ENCODE measurements at regions not wholly inside any gene's neighbourhood (a gene's known extent, or its start where the extent isn't known, plus 50 kb on each side); places are given as distances from the start of the nearest gene placed in this dataset.

- TF ChIP-seq SIN3A (IDR thresholded peaks at IDR 0.05; ENCODE audit: borderline replicate concordance, insufficient read depth, low read length) = no peak
- TF ChIP-seq, protein P1, sequence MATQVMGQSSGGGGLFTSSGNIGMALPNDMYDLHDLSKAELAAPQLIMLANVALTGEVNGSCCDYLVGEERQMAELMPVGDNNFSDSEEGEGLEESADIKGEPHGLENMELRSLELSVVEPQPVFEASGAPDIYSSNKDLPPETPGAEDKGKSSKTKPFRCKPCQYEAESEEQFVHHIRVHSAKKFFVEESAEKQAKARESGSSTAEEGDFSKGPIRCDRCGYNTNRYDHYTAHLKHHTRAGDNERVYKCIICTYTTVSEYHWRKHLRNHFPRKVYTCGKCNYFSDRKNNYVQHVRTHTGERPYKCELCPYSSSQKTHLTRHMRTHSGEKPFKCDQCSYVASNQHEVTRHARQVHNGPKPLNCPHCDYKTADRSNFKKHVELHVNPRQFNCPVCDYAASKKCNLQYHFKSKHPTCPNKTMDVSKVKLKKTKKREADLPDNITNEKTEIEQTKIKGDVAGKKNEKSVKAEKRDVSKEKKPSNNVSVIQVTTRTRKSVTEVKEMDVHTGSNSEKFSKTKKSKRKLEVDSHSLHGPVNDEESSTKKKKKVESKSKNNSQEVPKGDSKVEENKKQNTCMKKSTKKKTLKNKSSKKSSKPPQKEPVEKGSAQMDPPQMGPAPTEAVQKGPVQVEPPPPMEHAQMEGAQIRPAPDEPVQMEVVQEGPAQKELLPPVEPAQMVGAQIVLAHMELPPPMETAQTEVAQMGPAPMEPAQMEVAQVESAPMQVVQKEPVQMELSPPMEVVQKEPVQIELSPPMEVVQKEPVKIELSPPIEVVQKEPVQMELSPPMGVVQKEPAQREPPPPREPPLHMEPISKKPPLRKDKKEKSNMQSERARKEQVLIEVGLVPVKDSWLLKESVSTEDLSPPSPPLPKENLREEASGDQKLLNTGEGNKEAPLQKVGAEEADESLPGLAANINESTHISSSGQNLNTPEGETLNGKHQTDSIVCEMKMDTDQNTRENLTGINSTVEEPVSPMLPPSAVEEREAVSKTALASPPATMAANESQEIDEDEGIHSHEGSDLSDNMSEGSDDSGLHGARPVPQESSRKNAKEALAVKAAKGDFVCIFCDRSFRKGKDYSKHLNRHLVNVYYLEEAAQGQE (IDR thresholded peaks at IDR 0.05; ENCODE audit: insufficient read depth in 1 of 2, low read depth in 2 of 2, low read length in 2 of 2) = no peak
- TF ChIP-seq POLR2AphosphoS5 (IDR thresholded peaks at IDR 0.05; ENCODE audit: low read depth, low read length) = no peak
- no peak for TF ChIP-seq FOXP2 (optimal IDR thresholded peaks at IDR 0.05; ENCODE audit: borderline replicate concordance, extremely low read depth, extremely low read length, insufficient read depth)
- no peak for TF ChIP-seq TAF1 (IDR thresholded peaks at IDR 0.05; ENCODE audit: borderline replicate concordance, insufficient read depth, low read length)
Observed at GRCh38 chr18:38045845-38046244, 480.2 kb upstream of the CELF4 start.

Measured in PFSK-1 (cell line).